ENCODE measurements at regions not wholly inside any gene's neighbourhood (a gene's known extent, or its start where the extent isn't known, plus 50 kb on each side); places are given as distances from the start of the nearest gene placed in this dataset.

- 73 to 79% methylated on average over 4 of the region's 4 CpGs for WGBS, 2 donors
- no peak for ATAC-seq
- no peak for DNase-seq
- Histone ChIP-seq H3K27me3 (no peaks in the 10 kb centered on the region), H3K27ac (no peak overlapping the region), H3K36me3 (no peaks in the 10 kb centered on the region), H3K9me3 (no peaks in the 10 kb centered on the region), H3K4me3 (no peak overlapping the region), H3K4me1 (no peaks in the 10 kb centered on the region)
- FAIRE-seq: no peak
- intact Hi-C loops (cut with DNase I): no loop called here
- TF ChIP-seq CTCF (IDR thresholded peaks at IDR 0.05): no peak
These were observed 320.8 kb upstream of the PDZRN3 start for GRCh38 chr3:73945541-73945940.

- DNase-seq: no peak
- no peak for TF ChIP-seq CTCF (IDR thresholded peaks at IDR 0.05)
- ATAC-seq: no peak
- Histone ChIP-seq H3K4me1 (no peaks in the 10 kb centered on the region), H3K9me3 (no peaks in the 10 kb centered on the region), H3K27ac (no peak overlapping the region), H3K4me3 (no peak overlapping the region), H3K36me3 (no peaks in the 10 kb centered on the region), H3K27me3 (no peaks in the 10 kb centered on the region)
- intact Hi-C loops (cut with DNase I): no loop called here
- FAIRE-seq: no peak
These were observed 315.2 kb upstream of the PDZRN3 start for GRCh38 chr3:73939985-73940384.

- Histone ChIP-seq H3K9me3 (no peaks in the 10 kb centered on the region), H3K27me3 (no peaks in the 10 kb centered on the region), H3K36me3 (no peaks in the 10 kb centered on the region), H3K4me3 (no peak overlapping the region), H3K27ac (no peak overlapping the region), H3K4me1 (peaks cover 0 to 4% (median 0%) of the 10 kb centered on the region in 3 donors)
- no peak for FAIRE-seq
- no peak for TF ChIP-seq CTCF (IDR thresholded peaks at IDR 0.05)
- WGBS, 2 donors: 60 to 61% methylated on average over 3 of the region's 3 CpGs
- no peak for DNase-seq
- no peak for ATAC-seq
- intact Hi-C loops (cut with DNase I): no loop called here
These were observed 308.8 kb upstream of the PDZRN3 start for GRCh38 chr3:73933585-73933984.

- DNase-seq: no peak
- no peak for TF ChIP-seq CTCF (IDR thresholded peaks at IDR 0.05)
- Histone ChIP-seq H3K4me3 (no peak overlapping the region), H3K36me3 (no peaks in the 10 kb centered on the region), H3K27ac (no peak overlapping the region), H3K27me3 (no peaks in the 10 kb centered on the region), H3K4me1 (peaks cover 0 to 4% (median 0%) of the 10 kb centered on the region in 3 donors), H3K9me3 (no peaks in the 10 kb centered on the region)
- intact Hi-C loops (cut with DNase I): no loop called here
- 43 to 62% methylated on average over 4 of the region's 4 CpGs for WGBS, 2 donors
- no peak for FAIRE-seq
- no peak for ATAC-seq
These were observed 302.4 kb upstream of the PDZRN3 start for GRCh38 chr3:73927203-73927570.

- H3K4me1 ChIP-seq: peaks cover 0 to 4% (median 0%) of the 10 kb centered on the region in 3 donors
- intact Hi-C loops (cut with DNase I): no loop called here
- H3K36me3 ChIP-seq: no peaks in the 10 kb centered on the region
- no peak overlapping the region for H3K27ac ChIP-seq
- no peak overlapping the region for H3K4me3 ChIP-seq
- no peak for ATAC-seq
- no peak for DNase-seq
- H3K9me3 ChIP-seq: no peaks in the 10 kb centered on the region
- 18 to 26% methylated on average over 5 of the region's 5 CpGs for WGBS, 2 donors
- no peak for FAIRE-seq
- no peaks in the 10 kb centered on the region for H3K27me3 ChIP-seq
- TF ChIP-seq CTCF (IDR thresholded peaks at IDR 0.05): no peak
These were observed 301.8 kb upstream of the PDZRN3 start for GRCh38 chr3:73926360-73927202.

Measured in pancreas (tissue), 10 donors.